ENCODE measurements at regions not wholly inside any gene's neighbourhood (a gene's known extent, or its start where the extent isn't known, plus 50 kb on each side); places are given as distances from the start of the nearest gene placed in this dataset.

GRCh38 chr15:93860701-93861100 lies 370.7 kb upstream of the MCTP2 start:
- no peak for DNase-seq
- intact Hi-C loops (cut with DNase I), result no loop called here

DNA sequence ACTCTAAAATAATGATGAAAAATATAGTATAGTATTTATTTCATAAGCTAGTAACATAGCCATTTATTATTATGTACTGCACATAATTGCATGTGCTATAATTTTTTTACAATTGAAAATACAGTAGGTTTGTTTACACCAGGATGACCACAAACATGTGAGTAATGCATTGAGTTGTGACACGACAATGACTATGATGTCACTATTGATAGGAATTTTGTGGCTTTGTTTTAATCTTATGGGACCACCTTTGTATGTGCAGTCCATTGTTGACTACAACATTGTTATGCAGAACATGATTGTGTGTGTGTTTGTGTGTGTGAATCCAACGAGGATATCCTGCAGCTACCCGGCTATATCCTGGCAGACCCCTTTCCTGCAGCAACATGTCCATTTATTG lies 372.2 kb upstream of the MCTP2 start:
- intact Hi-C loops (cut with DNase I), result no loop called here
- DNase-seq, result no peak

- DNase-seq, result no peak
Measured at GRCh38 chr15:93855181-93855826, 376.1 kb upstream of the MCTP2 start.

DNA sequence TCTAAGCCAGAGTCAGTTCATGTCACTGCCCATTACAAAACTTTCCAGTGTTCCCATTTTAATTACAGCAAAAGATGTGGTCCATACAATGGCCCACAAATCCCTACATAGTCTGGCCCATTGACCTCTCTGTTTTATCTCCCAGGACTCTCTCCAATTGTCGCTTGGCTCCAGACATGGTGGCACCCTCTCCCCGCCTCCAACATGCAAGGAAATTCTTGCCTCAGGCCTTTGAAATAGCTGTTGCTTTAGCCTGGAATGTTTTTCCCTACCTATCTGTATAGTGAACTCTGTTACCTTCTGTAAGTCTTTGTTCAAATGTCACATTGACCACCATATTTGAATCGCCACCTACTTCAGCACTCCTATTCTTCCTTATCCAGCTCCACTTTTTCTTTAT lies 377.3 kb upstream of the MCTP2 start:
- no peak for DNase-seq
- intact Hi-C loops (cut with DNase I), result no loop called here

More at GRCh38 chr15:93855181-93855826, 376.1 kb upstream of the MCTP2 start:
- intact Hi-C loops (cut with DNase I), result no loop called here

GRCh38 chr15:93852761-93853160 lies 378.6 kb upstream of the MCTP2 start:
- intact Hi-C loops (cut with DNase I), result no loop called here
- no peak for DNase-seq

- intact Hi-C loops (cut with DNase I), result no loop called here
- DNase-seq, result no peak
Measured at GRCh38 chr15:93848490-93848889, 382.9 kb upstream of the MCTP2 start.

DNA sequence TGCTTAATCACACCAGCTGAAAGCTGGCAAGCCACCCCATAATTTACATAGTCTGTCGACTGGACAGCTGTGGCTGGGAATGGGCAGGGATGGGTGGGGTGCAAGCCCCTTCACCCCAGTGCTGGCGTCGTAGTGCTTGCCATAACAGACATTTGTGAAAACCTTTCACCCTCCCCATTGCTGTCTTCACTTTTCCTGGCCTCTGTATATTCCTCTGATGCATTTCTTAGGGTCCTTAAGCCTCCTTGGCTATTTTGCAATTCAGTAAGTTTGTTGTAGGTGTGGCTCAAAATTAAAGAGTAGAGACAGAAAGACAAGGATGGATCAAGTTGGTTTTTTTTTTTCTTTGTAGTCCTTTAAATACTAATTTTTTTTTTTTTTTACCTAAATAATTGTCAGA lies 383.3 kb upstream of the MCTP2 start:
- intact Hi-C loops (cut with DNase I), result no loop called here
- DNase-seq, result no peak

- DNase-seq, result no peak
- intact Hi-C loops (cut with DNase I), result no loop called here
Measured at GRCh38 chr15:93846148-93846547, 385.2 kb upstream of the MCTP2 start.

DNA sequence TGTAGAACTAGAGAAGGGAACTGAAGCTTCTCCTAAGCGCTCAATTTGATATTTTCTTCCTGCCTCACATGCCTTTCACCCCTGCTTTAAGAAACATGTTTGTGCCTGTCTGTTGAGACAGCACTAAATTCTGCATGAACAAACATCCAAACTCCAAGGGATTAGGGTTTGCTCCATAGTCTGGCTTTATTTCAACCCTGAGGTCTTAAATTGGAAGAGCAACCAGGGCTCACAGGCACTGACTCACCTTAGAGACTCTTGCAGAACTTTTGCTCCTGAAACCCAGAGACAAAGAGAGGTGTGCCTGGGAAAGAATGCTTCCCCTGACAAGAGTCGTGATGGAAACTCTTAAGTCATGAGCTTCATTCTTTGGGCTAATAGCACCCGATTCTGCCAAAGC lies 393.9 kb upstream of the MCTP2 start:
- no peak for DNase-seq
- intact Hi-C loops (cut with DNase I), result no loop called here

DNA sequence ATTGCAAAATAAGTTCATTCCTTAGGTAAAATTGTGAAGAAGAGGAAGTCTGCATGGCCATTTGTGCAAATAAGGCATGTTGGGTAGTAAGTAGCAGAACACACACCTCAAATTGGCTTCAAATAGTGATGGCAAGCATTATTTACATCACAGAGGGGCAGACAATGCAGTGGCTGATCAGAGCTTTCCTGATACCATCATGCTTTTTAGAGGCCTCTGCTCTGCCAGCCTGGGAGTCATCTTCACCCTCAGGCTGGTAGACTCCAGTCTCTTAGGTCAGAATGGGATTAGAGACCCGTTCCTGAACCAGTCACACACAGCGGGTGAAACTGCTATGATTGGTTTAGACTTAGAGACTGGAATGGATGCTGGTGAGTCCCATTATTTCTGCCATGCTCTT lies 396.0 kb upstream of the MCTP2 start:
- intact Hi-C loops (cut with DNase I), result no loop called here
- no peak for DNase-seq

- no peak for DNase-seq
- intact Hi-C loops (cut with DNase I), result no loop called here
Measured at GRCh38 chr15:93831641-93832040, 399.7 kb upstream of the MCTP2 start.

GRCh38 chr15:93830221-93831080 lies 400.9 kb upstream of the MCTP2 start:
- intact Hi-C loops (cut with DNase I), result no loop called here
- no peak for DNase-seq

DNA sequence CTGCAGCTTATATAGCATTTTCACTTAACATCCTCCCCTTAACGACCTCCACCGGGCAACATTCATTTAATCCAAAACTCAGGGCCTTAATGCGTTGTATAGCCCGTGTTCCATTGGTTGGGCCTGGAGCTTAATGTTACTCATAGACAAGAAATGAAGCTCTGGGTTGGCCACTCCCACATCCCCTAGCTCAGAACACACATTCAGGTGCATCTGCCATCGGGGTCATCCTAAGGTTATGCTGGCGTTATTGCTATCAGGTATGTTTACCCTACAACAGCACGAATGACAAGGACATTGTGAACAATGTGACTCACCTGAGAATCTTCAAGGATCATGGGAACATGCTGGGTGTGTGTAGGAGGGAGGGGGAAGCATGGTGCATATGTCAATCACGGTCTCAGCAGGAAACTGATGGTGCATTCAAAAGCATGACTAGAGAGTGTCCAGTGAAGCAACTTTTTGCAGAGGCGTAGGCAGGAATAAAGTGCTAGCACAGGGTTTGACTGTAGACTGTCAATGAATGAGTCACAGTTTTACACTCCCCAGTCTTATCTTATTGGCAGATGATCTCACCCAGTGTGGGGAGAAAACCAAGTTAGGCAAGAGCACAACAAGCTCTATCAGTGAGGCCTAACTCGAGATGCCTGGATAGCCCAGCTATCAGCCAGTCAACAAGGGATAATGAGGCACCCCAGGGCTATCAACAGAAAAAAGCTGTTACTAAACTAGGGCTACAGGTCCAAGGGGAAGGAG lies 402.1 kb upstream of the MCTP2 start:
- intact Hi-C loops (cut with DNase I), result no loop called here
- DNase-seq, result peak in 28 of 42 donors; percentile 8 to 69 (median 26)

GRCh38 chr15:93826790-93827189 lies 404.6 kb upstream of the MCTP2 start:
- intact Hi-C loops (cut with DNase I), result no loop called here
- DNase-seq, result no peak

DNA sequence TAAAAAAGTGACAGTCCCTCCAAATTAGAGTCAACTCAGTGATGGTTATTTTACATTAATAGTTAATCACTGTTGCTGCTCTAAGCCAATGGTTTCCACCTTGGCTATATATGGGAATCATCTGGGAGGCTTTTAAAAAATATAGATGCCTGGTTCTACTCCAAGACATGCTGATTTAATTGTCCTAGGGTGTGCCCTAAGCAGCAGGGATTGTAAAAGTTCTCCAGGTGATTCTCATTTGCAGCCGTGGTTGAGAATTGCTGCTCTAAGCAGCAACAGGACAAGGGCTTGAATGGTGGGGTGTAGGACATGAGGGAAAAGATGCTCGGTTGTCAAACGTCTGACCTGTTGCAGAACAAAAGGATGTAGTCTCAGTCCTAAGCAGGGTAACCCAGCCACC lies 405.1 kb upstream of the MCTP2 start:
- intact Hi-C loops (cut with DNase I), result no loop called here
- no peak for DNase-seq

- DNase-seq, result no peak
- intact Hi-C loops (cut with DNase I), result no loop called here
Measured at GRCh38 chr15:93825682-93826081, 405.7 kb upstream of the MCTP2 start.

- intact Hi-C loops (cut with DNase I), result no loop called here
- DNase-seq, result no peak
Measured at GRCh38 chr15:93823971-93824913, 407.1 kb upstream of the MCTP2 start.

DNA sequence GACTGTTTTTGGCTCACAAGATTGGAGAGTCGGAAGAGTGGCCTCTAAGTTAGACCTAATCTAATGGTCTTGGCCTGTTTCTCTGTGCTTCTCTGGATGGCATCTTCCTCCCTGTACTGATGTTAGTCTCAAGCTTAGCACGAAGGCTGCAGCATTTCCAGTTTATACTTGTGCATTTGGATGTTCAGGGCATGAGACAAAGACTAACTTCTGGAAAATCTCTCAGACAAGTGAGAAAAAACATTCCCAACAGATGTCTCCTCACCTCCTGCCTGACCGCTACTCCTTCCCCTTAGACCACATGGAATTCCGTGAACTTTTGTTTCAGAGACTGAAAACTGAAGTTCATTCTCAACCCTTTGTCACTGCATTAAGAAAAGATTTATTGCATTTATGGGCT lies 410.8 kb upstream of the MCTP2 start:
- intact Hi-C loops (cut with DNase I), result no loop called here
- DNase-seq, result no peak

DNA sequence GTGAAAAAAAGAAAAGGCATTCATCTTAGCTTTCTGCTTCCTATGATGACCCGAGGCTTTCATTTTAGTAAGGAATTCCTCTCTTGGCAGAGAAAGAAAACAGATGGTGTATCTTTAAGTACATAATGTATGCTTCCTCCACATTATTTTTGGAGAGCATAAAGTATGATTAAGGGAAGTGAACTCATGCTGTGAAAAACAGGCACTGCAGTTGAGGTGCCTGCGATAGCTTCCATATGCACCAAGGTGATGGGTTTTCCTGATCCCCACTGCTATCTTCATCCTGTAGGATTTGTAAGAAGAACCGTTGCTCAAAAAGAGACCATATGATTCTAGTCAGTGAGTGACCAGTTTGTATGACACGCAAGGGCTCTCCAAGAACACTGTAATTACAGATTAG lies 411.5 kb upstream of the MCTP2 start:
- no peak for DNase-seq
- intact Hi-C loops (cut with DNase I), result no loop called here
